ENCODE measurements at regions not wholly inside any gene's neighbourhood (a gene's known extent, or its start where the extent isn't known, plus 50 kb on each side); places are given as distances from the start of the nearest gene placed in this dataset.

GRCh38 chr14:60349663-60350365 lies 100.8 kb downstream of the PPM1A start:
- peak in 1 of 2 donors; percentile 9 for DNase-seq (ENCODE audit: low read depth in 2 of 2)

GRCh38 chr14:60350366-60350720 lies 101.3 kb downstream of the PPM1A start:
- DNase-seq (ENCODE audit: low read depth in 2 of 2): no peak

DNA sequence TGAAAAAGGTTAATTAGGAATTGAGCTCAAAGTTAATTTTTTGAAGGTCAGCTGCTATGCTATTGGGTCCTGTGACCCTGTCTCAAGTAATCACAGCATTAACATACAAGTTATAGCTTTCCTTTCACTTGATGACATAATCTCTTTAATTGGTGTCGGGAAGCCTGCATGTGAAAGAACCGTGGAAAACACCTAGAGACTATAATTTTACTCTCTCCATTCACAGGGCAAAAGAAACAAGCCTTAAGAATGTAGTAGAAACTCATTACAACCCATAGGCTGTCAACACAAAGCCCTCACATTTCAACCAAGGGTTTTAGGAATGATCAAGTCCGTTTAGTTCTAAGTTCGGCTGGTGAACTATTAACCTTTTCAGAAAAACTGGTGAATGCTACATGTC lies 104.4 kb downstream of the PPM1A start:
- no peak for DNase-seq (ENCODE audit: low read depth in 2 of 2)

DNA sequence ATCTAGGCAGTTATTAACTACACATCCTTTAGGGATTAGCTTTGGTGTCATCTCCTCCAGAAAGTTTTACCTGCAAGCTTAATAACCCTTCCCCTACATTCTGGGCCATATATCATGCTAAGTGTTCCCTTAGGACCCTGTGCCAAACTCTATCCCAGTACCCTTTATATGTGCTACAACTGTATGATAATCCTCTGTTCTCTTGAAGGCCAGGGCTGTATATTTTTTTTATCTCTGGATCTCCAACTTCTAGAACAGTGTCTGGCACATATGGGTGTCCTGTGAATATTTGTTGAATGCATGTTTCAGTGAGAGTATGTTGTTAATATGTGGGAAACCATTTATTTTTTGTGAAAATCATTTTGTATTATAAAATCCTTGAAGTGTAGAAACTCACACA lies 106.7 kb downstream of the PPM1A start:
- DNase-seq (ENCODE audit: low read depth in 2 of 2): no peak

DNA sequence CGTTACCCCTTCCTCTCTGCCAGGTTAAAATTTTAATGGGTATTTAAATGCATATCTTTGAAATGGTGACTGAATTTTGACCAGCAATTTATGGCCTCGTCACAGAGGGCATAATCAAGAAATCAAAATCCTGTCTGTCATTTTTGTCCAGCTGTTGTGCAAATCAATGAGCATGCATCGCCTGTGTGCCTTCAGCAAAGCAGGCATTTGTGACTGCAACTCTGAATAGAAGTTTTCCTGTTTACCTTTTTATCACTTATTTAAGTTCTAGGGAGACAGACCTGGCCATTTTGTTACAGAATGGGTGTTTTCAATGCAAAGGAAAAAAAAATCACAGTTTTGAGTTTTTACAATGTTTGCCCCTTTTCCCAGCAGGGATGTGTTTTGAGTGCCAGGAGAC lies 107.4 kb downstream of the PPM1A start:
- no peak for DNase-seq (ENCODE audit: low read depth in 2 of 2)

DNA sequence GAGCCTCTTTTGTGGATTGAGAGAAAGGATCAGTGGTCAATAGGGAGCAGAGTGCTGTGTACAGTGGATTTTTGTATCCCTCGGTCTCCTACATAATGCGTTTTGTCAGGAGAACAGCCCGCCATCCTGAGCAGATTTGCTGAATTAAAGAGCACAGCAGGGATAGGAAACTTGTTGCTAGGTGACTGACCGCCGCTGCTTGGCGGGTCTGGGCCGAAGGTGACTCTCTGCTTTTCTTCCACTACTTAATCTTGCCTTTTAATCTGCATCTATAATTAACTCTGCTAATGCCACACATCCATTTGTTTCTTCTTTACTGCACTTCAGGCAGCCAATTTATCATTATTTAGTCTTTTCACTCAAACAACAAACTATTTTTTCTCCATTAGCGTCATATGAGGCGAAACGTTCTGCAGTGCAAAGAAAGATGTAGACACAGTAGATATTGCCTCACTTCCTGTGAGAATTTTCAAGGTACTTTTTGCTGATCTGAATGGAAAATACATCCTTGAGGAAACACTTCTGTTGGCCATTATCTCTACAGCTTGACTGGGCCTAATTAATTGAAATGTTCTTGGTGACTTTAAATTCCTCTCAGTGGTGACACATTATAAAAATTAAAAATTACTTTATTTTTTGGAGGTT lies 108.0 kb downstream of the PPM1A start:
- no peak for DNase-seq (ENCODE audit: low read depth in 2 of 2)

- no peak for DNase-seq (ENCODE audit: low read depth in 2 of 2)
These were observed 108.6 kb downstream of the PPM1A start for GRCh38 chr14:60357551-60358149.

GRCh38 chr14:60363275-60363674 lies 114.3 kb downstream of the PPM1A start:
- DNase-seq (ENCODE audit: low read depth in 2 of 2): no peak

GRCh38 chr14:60363687-60364086 lies 114.7 kb downstream of the PPM1A start:
- DNase-seq (ENCODE audit: low read depth in 2 of 2): no peak

GRCh38 chr14:60381909-60382308 lies 104.0 kb downstream of the C14orf39 start:
- DNase-seq (ENCODE audit: low read depth in 2 of 2): no peak
